MV-4-11 (cell line): ENCODE measurements at regions not wholly inside any gene's neighbourhood (a gene's known extent, or its start where the extent isn't known, plus 50 kb on each side); places are given as distances from the start of the nearest gene placed in this dataset.
"Not testable (repeated sequence)": the region's sequence is repeated elsewhere in the genome, so short reads cannot be mapped to it uniquely, and the experiment has no call there.

ENCODE experiments used
- DNase-seq: peaks from one replicate; lab custom pipeline; 2025; lab: John Stamatoyannopoulos, UW

- DNase-seq: no peak
Measured at GRCh38 chr1:221877311-221877710, 135.4 kb upstream of the DUSP10 start.

DNA sequence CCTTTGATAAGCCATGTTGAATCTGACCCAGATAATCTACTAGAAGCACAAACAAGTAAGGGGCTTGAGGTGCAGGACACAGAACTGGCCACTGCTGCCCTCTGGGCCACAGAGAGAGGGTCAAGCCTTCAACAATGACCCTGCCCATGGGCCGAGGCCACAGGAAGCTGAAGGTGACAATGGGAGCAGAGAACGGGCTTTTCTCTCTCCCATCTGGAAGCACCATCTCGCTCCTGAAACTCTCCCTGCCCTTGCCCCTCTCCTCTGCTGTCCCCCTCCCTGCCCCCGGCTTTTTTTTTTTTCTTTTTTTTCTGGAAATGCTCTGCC is 133.1 kb upstream of the DUSP10 start:
- no peak for DNase-seq

DNA sequence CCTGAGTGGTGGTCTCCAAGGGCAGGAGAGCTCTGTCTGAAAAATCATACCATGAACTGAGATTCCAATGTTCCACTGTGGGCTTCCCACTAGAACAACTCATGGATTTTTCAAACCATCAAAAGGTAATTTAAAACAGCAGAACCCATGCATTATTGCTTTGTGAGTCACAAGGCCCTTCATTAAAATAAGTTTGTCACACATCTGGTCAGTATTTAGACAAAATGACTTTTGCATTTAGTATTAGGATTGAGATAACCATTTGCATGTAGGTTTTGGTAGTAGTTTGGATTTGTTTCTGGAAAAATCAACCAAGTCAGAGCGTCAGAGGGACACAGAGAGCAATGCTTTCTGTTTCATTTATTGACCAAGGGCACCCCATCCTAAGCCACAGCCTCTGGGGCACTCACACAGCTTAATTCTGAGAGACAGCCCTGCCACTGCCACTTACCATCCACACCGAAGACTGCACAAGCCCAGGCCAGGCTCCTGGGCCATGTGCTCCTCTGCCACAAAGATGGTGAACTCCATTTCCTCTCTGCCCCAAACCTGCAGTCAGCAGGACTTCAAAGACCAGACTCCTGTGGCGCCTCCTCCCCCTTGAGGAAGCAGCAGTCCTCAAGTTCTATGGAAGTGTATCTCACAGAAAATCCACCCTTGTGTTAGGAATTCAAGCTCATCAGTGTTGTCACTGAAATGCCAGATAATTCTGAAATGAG is 132.6 kb upstream of the DUSP10 start:
- peak; percentile 3 for DNase-seq

DNA sequence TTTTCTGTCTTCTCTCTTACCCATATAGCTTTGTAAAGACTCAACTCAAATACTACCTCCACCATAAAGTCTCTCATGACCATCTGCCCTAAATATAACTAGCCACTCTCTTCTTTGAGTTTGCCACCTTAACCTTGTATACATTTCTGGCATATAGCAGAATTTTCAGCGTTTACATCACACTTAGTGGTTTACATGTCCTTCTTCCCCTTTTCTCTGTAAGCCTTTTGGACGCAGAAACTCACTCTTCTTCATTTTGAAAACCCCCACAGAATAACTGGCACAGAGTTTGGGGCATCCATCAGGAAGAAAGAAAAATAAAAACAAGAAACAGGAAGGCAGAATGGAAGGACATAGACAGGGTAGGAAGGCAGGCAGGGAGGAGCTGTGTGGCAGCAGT is 131.8 kb upstream of the DUSP10 start:
- DNase-seq: peak; percentile 86

DNA sequence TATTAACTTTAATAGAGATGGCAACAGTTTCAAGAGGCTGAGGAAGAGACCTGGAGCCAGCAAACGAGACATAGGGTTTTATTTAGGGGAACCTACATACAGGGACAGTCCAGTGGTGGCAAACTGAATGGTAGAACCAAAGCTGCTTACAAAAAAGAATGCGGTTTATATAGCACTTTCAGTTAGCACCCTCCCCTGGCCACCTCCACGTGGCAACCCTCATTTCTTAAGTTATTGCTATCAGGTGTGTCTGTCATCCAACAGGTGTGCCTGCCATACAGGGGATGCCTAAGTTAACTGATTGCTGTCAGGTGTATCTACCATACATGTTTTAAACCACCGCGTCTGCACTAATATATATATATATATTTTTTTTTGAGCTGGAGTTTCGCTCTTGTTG is 129.2 kb upstream of the DUSP10 start:
- DNase-seq: no peak

GRCh38 chr1:221869779-221870178 is 127.9 kb upstream of the DUSP10 start:
- DNase-seq: no peak

DNA sequence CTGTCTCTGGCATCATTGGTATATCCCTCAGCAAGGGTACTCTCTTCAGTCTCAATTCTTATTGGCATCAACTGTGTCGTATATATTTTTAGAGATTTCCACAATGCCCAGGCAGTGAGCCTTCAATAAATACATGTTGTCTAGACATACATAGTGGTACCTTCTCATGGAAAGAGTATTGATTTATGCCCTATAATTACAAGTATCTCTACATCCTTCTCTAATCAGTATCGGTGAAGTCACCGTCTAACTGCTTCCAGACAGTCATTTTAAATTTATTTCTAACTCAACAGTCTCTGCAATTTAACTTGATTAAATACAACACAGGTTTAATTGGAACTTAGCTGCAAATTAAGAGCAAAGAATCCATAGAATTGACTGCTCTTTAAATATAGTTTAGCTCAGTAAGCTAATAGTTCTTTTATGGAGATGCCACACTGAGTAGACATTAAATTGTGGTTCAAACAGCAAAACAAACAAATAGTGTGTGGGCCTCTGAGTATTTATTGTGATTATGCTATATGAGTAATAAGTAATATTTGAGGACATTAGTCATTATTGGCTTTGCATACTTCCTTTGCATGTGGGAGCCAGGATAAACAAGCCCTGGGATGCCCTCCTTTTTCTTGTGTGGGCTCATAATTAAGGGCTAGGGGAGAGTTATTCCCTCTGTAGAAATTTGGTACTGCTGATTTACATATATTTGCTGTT is 126.9 kb upstream of the DUSP10 start:
- no peak for DNase-seq

DNA sequence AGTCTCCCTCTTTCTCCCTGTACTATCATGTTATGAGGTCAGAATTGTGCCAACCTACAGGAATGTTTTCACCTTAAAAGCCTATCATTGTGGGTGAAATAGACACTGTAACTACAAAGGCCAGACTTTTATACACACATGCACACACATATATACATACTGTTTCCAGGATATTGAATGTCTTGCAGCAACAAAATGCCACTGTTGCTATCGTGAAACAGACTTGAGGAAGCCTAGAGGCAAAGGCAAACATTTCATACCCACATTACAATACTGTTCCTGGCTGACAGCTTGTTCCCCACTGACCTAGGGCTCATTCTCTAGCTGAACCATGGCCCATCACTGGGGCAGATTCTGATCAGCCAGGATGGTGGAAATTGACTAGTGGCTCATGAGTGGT is 125.1 kb upstream of the DUSP10 start:
- no peak for DNase-seq

GRCh38 chr1:221865808-221866207 is 123.9 kb upstream of the DUSP10 start:
- DNase-seq: no peak

DNA sequence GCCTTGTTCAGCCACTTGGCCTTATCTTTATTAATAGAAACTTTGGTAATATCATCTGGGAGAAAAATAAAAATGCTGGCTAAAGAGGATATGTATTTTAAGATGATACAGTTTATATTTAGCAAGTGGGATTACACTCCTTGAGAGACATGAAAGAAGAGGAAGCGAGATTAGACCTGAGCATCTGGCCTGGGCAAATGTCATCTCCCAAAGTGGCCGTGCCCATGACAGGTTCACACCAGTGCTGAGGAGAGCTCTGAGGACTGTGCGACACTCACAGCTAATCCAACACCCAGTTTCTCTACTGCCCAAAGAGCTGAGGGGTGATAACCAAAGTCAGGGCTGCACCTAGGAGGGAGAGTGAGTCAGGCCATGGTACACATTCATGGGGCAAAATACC is 121.7 kb upstream of the DUSP10 start:
- DNase-seq: peak; percentile 80

- DNase-seq: no peak
Measured at GRCh38 chr1:221862971-221863370, 121.1 kb upstream of the DUSP10 start.

- no peak for DNase-seq
Measured at GRCh38 chr1:221858818-221859611, 117.1 kb upstream of the DUSP10 start.

- not testable (repeated sequence) for DNase-seq
Measured at GRCh38 chr1:221857094-221857444, 115.2 kb upstream of the DUSP10 start.

DNA sequence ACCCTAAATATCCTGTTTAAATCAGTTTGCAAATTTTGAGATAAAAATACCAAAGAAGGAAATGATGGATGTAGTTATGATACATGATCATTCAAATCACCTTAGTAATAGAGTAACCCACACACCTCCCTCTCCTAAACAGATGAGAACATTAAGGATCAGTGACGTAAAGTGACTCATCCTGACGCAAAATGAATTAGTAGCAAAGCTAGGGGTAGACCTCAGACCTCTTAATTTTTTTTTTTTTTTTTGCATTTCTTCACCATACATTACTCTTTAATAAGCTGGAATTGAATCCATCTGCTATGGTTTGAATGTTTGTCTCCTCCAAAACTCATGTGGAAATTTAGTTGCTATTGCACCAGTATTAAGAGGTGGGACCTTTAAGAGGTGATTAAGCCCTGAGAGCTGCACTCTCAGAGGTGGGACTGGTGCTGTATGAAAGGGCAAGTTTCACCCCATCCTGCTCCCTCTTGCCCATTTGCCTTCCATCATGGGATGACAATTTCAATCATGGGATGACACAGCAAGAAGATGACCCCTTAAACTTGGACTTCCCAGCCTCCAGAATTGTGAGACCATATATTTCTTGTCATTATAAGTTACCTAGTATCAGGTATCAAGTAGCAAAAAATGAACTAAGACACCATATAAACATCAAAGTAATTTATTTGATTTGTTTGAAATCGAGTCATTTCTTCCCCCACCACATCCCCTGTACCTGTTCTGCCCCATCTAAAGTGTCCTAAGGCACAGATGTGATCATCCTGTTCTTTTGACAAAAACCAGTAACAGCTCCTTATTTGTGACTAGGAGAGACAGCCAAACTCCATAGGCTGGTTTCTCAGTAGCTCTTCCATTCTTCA is 114.6 kb upstream of the DUSP10 start:
- no peak for DNase-seq

DNA sequence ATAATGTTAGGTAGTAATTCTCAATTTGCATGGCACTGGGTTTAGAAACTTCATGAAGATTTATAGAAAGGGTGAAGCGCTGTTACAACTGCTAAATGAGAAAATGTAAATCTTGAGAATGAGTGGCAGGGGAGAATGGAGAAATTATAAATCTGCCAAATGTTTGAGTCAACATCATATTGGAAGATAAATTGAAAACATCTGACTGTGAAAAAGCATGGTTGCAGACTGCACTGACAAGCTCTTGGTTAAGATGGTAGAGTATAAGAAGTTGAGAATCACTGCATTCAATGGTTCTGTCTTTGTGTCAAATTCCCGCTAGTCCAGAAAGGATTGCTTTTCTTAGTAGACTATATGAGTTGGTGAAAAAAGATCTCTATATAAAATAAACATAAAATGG is 113.3 kb upstream of the DUSP10 start:
- DNase-seq: no peak

DNA sequence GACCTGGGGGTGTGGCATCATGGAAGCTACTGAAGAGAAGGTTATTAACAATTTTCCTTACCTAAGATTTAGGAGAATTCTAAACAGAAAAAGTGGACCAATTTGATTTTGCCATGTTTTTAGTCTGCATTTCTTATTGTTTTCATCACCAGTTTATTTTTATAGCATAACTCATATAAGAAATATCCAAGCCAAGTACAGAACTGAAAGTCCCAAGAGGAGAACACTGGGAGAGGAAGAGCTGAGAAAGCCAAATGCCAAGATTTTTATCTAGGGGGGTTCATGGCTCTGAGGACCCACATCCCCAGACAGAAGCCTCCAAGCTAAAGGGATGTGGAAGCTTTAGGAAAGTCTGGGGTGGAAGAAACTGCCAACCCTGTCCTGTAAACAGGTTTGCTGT is 109.4 kb upstream of the DUSP10 start:
- DNase-seq: no peak

GRCh38 chr1:221850470-221851187 is 108.7 kb upstream of the DUSP10 start:
- no peak for DNase-seq

DNA sequence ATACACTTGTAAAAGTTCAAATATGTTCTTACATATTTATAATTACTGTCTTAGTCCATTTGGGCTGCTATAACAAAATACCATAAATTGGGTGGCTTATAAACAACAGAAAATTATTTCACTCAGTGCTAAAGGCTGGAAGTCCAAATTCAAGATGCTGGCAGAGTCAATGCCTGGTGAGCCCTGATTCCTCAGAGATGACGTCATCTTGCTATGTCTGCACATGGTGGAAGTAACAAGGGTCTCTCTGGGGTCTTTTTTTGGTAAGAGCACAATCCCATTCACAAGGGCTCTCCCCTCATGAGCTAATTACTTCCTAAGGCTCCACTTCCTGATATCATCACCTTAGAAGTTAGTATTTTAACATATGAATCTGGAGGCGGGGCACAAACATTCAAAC is 108.0 kb upstream of the DUSP10 start:
- DNase-seq: no peak

DNA sequence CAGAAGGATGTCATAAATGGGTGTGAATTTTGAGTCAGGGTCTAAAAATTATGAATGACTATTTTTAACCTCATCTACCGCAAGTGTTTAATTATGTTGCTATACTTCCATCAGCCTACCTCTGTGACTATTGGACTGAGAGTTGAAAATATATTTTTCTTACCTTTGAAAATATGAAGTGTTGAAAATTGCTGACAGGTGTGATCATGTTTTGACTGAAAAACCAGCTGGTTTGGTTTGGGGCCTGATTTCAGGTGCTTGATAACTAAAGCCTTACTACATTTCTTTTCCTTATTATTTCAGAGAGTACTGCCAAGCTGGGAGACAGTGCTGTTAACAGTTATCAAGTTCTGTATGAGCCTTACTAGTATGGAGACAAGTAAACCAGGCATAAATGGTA is 107.2 kb upstream of the DUSP10 start:
- no peak for DNase-seq

- DNase-seq: no peak
Measured at GRCh38 chr1:221847676-221848075, 105.8 kb upstream of the DUSP10 start.

GRCh38 chr1:221845650-221846371 is 103.9 kb upstream of the DUSP10 start:
- DNase-seq: no peak
